ENCODE measurements at regions not wholly inside any gene's neighbourhood (a gene's known extent, or its start where the extent isn't known, plus 50 kb on each side); places are given as distances from the start of the nearest gene placed in this dataset.

DNA sequence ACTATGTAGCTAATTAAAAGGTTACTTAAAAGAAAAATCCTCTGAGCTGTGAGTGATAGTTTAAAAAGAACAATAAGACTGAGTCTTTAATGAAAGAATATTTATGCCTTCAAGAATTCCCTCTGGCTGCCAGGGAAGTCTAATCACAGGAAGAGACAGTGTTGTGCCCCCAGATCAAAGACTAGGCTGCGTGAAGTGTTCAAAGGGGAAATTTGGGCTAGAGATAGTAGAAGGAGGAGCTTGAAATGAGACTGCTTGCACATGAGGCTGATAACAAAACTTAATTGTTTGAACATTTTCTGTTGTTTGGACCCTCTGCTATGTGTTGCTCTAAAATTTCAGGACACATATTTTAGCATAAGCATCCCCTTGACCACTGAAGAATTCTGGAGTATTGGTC lies 99.7 kb upstream of the MTNR1B start (continued):
- TF ChIP-seq, protein P1, sequence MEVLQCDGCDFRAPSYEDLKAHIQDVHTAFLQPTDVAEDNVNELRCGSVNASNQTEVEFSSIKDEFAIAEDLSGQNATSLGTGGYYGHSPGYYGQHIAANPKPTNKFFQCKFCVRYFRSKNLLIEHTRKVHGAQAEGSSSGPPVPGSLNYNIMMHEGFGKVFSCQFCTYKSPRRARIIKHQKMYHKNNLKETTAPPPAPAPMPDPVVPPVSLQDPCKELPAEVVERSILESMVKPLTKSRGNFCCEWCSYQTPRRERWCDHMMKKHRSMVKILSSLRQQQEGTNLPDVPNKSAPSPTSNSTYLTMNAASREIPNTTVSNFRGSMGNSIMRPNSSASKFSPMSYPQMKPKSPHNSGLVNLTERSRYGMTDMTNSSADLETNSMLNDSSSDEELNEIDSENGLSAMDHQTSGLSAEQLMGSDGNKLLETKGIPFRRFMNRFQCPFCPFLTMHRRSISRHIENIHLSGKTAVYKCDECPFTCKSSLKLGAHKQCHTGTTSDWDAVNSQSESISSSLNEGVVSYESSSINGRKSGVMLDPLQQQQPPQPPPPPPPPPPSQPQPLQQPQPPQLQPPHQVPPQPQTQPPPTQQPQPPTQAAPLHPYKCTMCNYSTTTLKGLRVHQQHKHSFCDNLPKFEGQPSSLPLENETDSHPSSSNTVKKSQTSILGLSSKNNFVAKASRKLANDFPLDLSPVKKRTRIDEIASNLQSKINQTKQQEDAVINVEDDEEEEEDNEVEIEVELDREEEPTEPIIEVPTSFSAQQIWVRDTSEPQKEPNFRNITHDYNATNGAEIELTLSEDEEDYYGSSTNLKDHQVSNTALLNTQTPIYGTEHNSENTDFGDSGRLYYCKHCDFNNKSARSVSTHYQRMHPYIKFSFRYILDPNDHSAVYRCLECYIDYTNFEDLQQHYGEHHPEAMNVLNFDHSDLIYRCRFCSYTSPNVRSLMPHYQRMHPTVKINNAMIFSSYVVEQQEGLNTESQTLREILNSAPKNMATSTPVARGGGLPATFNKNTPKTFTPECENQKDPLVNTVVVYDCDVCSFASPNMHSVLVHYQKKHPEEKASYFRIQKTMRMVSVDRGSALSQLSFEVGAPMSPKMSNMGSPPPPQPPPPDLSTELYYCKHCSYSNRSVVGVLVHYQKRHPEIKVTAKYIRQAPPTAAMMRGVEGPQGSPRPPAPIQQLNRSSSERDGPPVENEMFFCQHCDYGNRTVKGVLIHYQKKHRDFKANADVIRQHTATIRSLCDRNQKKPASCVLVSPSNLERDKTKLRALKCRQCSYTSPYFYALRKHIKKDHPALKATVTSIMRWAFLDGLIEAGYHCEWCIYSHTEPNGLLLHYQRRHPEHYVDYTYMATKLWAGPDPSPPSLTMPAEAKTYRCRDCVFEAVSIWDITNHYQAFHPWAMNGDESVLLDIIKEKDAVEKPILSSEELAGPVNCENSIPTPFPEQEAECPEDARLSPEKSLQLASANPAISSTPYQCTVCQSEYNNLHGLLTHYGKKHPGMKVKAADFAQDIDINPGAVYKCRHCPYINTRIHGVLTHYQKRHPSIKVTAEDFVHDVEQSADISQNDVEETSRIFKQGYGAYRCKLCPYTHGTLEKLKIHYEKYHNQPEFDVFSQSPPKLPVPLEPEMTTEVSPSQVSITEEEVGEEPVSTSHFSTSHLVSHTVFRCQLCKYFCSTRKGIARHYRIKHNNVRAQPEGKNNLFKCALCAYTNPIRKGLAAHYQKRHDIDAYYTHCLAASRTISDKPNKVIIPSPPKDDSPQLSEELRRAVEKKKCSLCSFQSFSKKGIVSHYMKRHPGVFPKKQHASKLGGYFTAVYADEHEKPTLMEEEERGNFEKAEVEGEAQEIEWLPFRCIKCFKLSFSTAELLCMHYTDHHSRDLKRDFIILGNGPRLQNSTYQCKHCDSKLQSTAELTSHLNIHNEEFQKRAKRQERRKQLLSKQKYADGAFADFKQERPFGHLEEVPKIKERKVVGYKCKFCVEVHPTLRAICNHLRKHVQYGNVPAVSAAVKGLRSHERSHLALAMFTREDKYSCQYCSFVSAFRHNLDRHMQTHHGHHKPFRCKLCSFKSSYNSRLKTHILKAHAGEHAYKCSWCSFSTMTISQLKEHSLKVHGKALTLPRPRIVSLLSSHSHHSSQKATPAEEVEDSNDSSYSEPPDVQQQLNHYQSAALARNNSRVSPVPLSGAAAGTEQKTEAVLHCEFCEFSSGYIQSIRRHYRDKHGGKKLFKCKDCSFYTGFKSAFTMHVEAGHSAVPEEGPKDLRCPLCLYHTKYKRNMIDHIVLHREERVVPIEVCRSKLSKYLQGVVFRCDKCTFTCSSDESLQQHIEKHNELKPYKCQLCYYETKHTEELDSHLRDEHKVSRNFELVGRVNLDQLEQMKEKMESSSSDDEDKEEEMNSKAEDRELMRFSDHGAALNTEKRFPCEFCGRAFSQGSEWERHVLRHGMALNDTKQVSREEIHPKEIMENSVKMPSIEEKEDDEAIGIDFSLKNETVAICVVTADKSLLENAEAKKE (CRISPR knock-in tag; IDR thresholded peaks at IDR 0.05) = no peak
- TF ChIP-seq POLR2AphosphoS5 (IDR thresholded peaks at IDR 0.05; ENCODE audit: low read depth) (no peak), EZH2phosphoT487 (IDR thresholded peaks at IDR 0.05; ENCODE audit: unreplicated experiment) (no peak), NANOG (IDR thresholded peaks at IDR 0.05; ENCODE audit: borderline replicate concordance) (no peak), ZNF331 (CRISPR knock-in tag; IDR thresholded peaks at IDR 0.05; ENCODE audit: low read depth) (no peak), CREB1 (CRISPR knock-in tag; IDR thresholded peaks at IDR 0.05; ENCODE audit: low read depth) (no peak), JUNB (IDR thresholded peaks at IDR 0.05; ENCODE audit: unreplicated experiment) (no peak), STAT1 (IDR thresholded peaks at IDR 0.05; ENCODE audit: unreplicated experiment) (no peak)
- TF ChIP-seq, protein P2, sequence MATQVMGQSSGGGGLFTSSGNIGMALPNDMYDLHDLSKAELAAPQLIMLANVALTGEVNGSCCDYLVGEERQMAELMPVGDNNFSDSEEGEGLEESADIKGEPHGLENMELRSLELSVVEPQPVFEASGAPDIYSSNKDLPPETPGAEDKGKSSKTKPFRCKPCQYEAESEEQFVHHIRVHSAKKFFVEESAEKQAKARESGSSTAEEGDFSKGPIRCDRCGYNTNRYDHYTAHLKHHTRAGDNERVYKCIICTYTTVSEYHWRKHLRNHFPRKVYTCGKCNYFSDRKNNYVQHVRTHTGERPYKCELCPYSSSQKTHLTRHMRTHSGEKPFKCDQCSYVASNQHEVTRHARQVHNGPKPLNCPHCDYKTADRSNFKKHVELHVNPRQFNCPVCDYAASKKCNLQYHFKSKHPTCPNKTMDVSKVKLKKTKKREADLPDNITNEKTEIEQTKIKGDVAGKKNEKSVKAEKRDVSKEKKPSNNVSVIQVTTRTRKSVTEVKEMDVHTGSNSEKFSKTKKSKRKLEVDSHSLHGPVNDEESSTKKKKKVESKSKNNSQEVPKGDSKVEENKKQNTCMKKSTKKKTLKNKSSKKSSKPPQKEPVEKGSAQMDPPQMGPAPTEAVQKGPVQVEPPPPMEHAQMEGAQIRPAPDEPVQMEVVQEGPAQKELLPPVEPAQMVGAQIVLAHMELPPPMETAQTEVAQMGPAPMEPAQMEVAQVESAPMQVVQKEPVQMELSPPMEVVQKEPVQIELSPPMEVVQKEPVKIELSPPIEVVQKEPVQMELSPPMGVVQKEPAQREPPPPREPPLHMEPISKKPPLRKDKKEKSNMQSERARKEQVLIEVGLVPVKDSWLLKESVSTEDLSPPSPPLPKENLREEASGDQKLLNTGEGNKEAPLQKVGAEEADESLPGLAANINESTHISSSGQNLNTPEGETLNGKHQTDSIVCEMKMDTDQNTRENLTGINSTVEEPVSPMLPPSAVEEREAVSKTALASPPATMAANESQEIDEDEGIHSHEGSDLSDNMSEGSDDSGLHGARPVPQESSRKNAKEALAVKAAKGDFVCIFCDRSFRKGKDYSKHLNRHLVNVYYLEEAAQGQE (IDR thresholded peaks at IDR 0.05; ENCODE audit: unreplicated experiment) = no peak
- TF ChIP-seq, protein P3, sequence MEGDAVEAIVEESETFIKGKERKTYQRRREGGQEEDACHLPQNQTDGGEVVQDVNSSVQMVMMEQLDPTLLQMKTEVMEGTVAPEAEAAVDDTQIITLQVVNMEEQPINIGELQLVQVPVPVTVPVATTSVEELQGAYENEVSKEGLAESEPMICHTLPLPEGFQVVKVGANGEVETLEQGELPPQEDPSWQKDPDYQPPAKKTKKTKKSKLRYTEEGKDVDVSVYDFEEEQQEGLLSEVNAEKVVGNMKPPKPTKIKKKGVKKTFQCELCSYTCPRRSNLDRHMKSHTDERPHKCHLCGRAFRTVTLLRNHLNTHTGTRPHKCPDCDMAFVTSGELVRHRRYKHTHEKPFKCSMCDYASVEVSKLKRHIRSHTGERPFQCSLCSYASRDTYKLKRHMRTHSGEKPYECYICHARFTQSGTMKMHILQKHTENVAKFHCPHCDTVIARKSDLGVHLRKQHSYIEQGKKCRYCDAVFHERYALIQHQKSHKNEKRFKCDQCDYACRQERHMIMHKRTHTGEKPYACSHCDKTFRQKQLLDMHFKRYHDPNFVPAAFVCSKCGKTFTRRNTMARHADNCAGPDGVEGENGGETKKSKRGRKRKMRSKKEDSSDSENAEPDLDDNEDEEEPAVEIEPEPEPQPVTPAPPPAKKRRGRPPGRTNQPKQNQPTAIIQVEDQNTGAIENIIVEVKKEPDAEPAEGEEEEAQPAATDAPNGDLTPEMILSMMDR (conservative IDR thresholded peaks at IDR 0.05; ENCODE audit: low read depth in 2 of 2) = no peak

Measured in GM23338 (cell line).